ENCODE measurements at regions not wholly inside any gene's neighbourhood (a gene's known extent, or its start where the extent isn't known, plus 50 kb on each side); places are given as distances from the start of the nearest gene placed in this dataset.

DNA sequence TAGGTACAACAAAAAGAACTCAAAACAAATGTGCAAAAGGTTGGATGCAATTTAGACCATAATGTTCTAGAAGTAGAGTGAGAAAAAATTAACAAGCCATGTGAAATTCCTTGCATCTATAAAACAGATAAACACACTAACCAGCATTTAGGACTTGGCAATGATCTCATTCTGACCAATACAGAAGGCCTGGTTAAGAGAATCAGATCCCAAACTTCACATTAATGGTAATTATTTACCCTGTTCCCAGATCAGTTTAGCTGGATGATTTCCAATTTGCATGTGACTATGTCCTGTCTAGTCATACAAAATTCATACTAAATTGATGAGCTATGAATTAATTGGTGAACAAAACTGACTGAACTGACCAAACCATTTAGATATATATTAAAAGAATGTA, 98.4 kb upstream of the FIGN start:
- TF ChIP-seq, protein P1, sequence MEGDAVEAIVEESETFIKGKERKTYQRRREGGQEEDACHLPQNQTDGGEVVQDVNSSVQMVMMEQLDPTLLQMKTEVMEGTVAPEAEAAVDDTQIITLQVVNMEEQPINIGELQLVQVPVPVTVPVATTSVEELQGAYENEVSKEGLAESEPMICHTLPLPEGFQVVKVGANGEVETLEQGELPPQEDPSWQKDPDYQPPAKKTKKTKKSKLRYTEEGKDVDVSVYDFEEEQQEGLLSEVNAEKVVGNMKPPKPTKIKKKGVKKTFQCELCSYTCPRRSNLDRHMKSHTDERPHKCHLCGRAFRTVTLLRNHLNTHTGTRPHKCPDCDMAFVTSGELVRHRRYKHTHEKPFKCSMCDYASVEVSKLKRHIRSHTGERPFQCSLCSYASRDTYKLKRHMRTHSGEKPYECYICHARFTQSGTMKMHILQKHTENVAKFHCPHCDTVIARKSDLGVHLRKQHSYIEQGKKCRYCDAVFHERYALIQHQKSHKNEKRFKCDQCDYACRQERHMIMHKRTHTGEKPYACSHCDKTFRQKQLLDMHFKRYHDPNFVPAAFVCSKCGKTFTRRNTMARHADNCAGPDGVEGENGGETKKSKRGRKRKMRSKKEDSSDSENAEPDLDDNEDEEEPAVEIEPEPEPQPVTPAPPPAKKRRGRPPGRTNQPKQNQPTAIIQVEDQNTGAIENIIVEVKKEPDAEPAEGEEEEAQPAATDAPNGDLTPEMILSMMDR (IDR thresholded peaks at IDR 0.05) = no peak
- no peak for TF ChIP-seq POLR2A (IDR thresholded peaks at IDR 0.05; ENCODE audit: low read depth)
- no peak for TF ChIP-seq POLR2AphosphoS5 (IDR thresholded peaks at IDR 0.05)

Measured in esophagus muscularis mucosa (tissue), 3 donors.